ENCODE measurements at regions not wholly inside any gene's neighbourhood (a gene's known extent, or its start where the extent isn't known, plus 50 kb on each side); places are given as distances from the start of the nearest gene placed in this dataset.
A peak's percentile ranks its signal among the peaks of the same experiment; 100 is the strongest.

GRCh38 chr5:67509402-67510186 is 313.0 kb upstream of the CD180 start:
- TF ChIP-seq REST (IDR thresholded peaks at IDR 0.05), result no peak
- no peak for TF ChIP-seq CTCF (IDR thresholded peaks at IDR 0.05)
- TF ChIP-seq POLR2A (IDR thresholded peaks at IDR 0.05; ENCODE audit: low read length), result no peak
- TF ChIP-seq PBX3 (IDR thresholded peaks at IDR 0.05), result no peak
- TF ChIP-seq PHF8 (IDR thresholded peaks at IDR 0.05; ENCODE audit: borderline replicate concordance, low read depth), result no peak
- TF ChIP-seq CEBPB (IDR thresholded peaks at IDR 0.05), result peak in 1 of 2 experiments; percentile 11; a peak in 1 of 4 replicates
- TF ChIP-seq MAX (IDR thresholded peaks at IDR 0.05), result no peak
